GM12892 (cell line): ENCODE measurements at regions not wholly inside any gene's neighbourhood (a gene's known extent, or its start where the extent isn't known, plus 50 kb on each side); places are given as distances from the start of the nearest gene placed in this dataset.

ENCODE experiments used
- POLR2A ChIP-seq: IDR thresholded peaks from 2 replicates; pipeline ENCODE4 v1.6.1; 2011; ENCODE audit warnings: low read depth, low read length, control low read depth
- POLR2AphosphoS5 ChIP-seq: IDR thresholded peaks from 2 replicates; pipeline ENCODE4 v1.6.1; 2011; ENCODE audit warnings: low read depth, low read length, control low read depth
- TAF1 ChIP-seq: IDR thresholded peaks from 2 replicates; pipeline ENCODE4 v1.6.1; 2011; ENCODE audit warnings: low read depth, mild to moderate bottlenecking, control low read depth, low read length, borderline replicate concordance

- TF ChIP-seq POLR2A (no peak), POLR2AphosphoS5 (no peak), TAF1 (no peak)
Measured at GRCh38 chr6:97717086-97717485, 434.1 kb upstream of the MMS22L start.
